ENCODE measurements at regions not wholly inside any gene's neighbourhood (a gene's known extent, or its start where the extent isn't known, plus 50 kb on each side); places are given as distances from the start of the nearest gene placed in this dataset.

DNA sequence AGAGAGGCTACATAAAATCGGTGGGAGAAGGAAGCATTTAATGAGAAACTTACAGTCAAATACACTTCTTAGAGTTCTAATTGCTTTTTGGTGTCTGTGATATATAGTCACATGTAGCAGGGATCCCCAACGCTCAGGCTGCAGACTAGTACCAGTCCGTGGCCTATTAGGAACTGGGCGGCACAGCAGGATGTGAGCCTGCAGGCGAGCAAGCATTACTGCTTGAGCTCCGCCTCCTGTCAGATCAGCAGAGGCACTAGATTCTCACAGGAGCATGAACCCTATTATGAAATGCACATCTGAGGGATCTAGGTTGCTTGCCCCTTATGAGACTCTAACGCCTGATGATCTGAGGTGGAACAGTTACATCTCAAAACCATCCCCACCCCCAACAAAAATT is 158.5 kb downstream of the TANC2 start:
- Histone ChIP-seq H3K36me3 (ENCODE audit: control insufficient read depth, insufficient read depth, low read length) (no peaks in the 10 kb centered on the region), H3K27ac (no peak overlapping the region), H3K4me1 (no peaks in the 10 kb centered on the region), H3K9me3 (ENCODE audit: control insufficient read depth, low read length) (no peaks in the 10 kb centered on the region), H3K9ac (no peak overlapping the region), H3K79me2 (peaks cover 8% of the 10 kb centered on the region), H3K4me2 (ENCODE audit: low read length) (no peak overlapping the region), H2AFZ (no peak overlapping the region), H3K27me3 (ENCODE audit: control insufficient read depth, insufficient read depth, low read length) (no peaks in the 10 kb centered on the region), H3K4me3 (ENCODE audit: low read depth, low read length) (no peak overlapping the region)
- TF ChIP-seq, protein P1, sequence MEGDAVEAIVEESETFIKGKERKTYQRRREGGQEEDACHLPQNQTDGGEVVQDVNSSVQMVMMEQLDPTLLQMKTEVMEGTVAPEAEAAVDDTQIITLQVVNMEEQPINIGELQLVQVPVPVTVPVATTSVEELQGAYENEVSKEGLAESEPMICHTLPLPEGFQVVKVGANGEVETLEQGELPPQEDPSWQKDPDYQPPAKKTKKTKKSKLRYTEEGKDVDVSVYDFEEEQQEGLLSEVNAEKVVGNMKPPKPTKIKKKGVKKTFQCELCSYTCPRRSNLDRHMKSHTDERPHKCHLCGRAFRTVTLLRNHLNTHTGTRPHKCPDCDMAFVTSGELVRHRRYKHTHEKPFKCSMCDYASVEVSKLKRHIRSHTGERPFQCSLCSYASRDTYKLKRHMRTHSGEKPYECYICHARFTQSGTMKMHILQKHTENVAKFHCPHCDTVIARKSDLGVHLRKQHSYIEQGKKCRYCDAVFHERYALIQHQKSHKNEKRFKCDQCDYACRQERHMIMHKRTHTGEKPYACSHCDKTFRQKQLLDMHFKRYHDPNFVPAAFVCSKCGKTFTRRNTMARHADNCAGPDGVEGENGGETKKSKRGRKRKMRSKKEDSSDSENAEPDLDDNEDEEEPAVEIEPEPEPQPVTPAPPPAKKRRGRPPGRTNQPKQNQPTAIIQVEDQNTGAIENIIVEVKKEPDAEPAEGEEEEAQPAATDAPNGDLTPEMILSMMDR (IDR thresholded peaks at IDR 0.05) = no peak

DNA sequence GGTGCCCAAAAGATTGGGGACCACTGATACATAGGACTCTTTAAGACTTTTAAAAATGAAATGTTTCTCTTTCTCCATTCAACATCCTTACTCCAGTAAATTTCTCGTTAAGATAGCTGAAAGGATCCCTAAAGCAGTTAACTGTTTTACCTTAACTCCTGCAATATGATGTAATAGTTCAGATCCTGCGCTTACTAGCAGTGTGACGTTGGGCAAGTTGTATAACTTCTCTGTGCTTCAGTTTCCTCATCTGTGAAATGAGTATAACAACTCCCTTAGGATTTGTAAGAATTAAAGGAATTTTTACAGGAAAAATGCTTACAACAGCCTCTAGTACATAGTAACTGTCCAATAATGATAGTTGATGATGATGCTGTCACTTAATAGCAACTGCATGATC is 158.9 kb downstream of the TANC2 start:
- Histone ChIP-seq H3K27me3 (ENCODE audit: control insufficient read depth, insufficient read depth, low read length) (no peaks in the 10 kb centered on the region), H3K4me1 (no peaks in the 10 kb centered on the region), H3K9me3 (ENCODE audit: control insufficient read depth, low read length) (no peaks in the 10 kb centered on the region), H3K9ac (no peak overlapping the region), H3K36me3 (ENCODE audit: control insufficient read depth, insufficient read depth, low read length) (no peaks in the 10 kb centered on the region), H3K79me2 (peaks cover 8% of the 10 kb centered on the region), H3K27ac (no peak overlapping the region), H2AFZ (no peak overlapping the region), H3K4me3 (ENCODE audit: low read depth, low read length) (no peak overlapping the region), H3K4me2 (ENCODE audit: low read length) (no peak overlapping the region)
- TF ChIP-seq, protein P1 (IDR thresholded peaks at IDR 0.05) = no peak

DNA sequence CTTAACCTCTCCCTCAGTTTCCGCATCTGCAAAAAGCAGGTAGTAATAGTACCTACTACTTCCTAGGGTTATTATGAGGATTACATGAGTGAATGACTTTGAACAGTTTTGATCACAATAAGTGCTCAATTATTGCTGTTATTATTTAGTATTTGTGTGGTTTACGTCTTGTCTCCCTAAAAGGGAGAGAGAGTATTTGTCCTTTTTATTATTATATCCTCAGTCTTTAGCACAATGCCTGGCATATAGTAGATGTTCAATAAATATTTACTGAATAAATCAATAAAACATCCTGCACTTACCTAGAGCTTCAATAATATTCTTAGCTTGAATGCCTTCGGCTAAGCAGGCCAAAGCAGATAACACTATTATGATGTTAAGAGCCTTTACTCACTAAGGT is 160.0 kb downstream of the TANC2 start:
- no peaks in the 10 kb centered on the region for H3K9me3 ChIP-seq (ENCODE audit: control insufficient read depth, low read length)
- H3K4me3 ChIP-seq (ENCODE audit: low read depth, low read length) = no peak overlapping the region
- H3K36me3 ChIP-seq (ENCODE audit: control insufficient read depth, insufficient read depth, low read length) = no peaks in the 10 kb centered on the region
- no peaks in the 10 kb centered on the region for H3K4me1 ChIP-seq
- no peaks in the 10 kb centered on the region for H3K27me3 ChIP-seq (ENCODE audit: control insufficient read depth, insufficient read depth, low read length)
- no peak overlapping the region for H2AFZ ChIP-seq
- no peak overlapping the region for H3K27ac ChIP-seq
- H3K9ac ChIP-seq = no peak overlapping the region
- H3K4me2 ChIP-seq (ENCODE audit: low read length) = no peak overlapping the region
- TF ChIP-seq, protein P1 (IDR thresholded peaks at IDR 0.05) = no peak
- peaks cover 5% of the 10 kb centered on the region for H3K79me2 ChIP-seq

DNA sequence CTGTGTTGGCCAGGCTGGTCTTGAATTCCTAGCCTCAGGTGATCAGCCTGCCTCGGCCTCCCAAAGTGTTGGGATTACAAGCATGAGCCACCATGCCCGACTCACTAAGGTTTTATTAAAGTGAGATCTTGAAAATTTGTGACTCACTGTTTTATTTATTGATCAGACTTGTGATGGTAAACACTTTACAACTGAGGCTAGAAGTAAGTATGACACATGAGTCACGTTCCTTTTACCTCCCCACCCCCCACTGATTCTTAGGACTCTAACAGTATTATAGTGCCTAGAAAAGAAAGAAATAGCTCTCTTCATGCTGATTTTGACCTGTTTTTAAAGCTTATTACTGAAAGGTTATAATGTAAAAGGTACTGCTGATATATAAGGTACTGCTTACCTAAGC is 160.6 kb downstream of the TANC2 start:
- Histone ChIP-seq H3K4me1 (no peaks in the 10 kb centered on the region), H3K79me2 (peaks cover 5% of the 10 kb centered on the region), H3K4me2 (ENCODE audit: low read length) (no peak overlapping the region), H3K9ac (no peak overlapping the region), H3K4me3 (ENCODE audit: low read depth, low read length) (no peak overlapping the region), H3K27me3 (ENCODE audit: control insufficient read depth, insufficient read depth, low read length) (no peaks in the 10 kb centered on the region), H2AFZ (no peak overlapping the region), H3K9me3 (ENCODE audit: control insufficient read depth, low read length) (no peaks in the 10 kb centered on the region), H3K27ac (no peak overlapping the region), H3K36me3 (ENCODE audit: control insufficient read depth, insufficient read depth, low read length) (no peaks in the 10 kb centered on the region)
- TF ChIP-seq, protein P1 (IDR thresholded peaks at IDR 0.05) = no peak

DNA sequence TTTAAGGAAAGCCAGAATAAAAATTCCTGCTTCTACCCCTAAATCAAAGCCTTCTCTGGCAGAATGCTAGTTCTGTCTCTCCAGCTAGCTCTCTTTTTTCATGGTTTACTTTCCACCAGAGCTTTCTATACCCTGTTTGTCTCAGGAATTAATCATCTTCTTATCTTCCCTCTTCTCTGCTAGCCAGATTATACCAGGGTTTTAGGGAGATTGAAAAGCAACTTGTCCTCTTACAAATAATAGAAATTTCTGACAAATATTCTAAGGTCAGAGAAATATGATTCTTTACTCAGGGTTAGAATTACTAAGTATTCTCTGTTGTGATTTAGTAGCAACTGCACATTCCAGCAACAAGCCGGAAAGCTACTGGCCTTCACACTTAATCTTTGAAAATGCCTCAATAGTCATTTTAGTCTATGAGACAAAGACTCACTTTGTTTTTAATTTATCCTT is 166.4 kb downstream of the TANC2 start:
- Histone ChIP-seq H3K27ac (no peak overlapping the region), H3K36me3 (ENCODE audit: control insufficient read depth, insufficient read depth, low read length) (no peaks in the 10 kb centered on the region), H3K4me2 (ENCODE audit: low read length) (no peak overlapping the region), H3K9ac (no peak overlapping the region), H2AFZ (no peak overlapping the region), H3K9me3 (ENCODE audit: control insufficient read depth, low read length) (no peaks in the 10 kb centered on the region), H3K4me3 (ENCODE audit: low read depth, low read length) (no peak overlapping the region), H3K27me3 (ENCODE audit: control insufficient read depth, insufficient read depth, low read length) (no peaks in the 10 kb centered on the region), H3K4me1 (no peaks in the 10 kb centered on the region), H3K79me2 (no peaks in the 10 kb centered on the region)
- TF ChIP-seq, protein P1 (IDR thresholded peaks at IDR 0.05) = no peak
